ENCODE measurements at regions not wholly inside any gene's neighbourhood (a gene's known extent, or its start where the extent isn't known, plus 50 kb on each side); places are given as distances from the start of the nearest gene placed in this dataset.

DNA sequence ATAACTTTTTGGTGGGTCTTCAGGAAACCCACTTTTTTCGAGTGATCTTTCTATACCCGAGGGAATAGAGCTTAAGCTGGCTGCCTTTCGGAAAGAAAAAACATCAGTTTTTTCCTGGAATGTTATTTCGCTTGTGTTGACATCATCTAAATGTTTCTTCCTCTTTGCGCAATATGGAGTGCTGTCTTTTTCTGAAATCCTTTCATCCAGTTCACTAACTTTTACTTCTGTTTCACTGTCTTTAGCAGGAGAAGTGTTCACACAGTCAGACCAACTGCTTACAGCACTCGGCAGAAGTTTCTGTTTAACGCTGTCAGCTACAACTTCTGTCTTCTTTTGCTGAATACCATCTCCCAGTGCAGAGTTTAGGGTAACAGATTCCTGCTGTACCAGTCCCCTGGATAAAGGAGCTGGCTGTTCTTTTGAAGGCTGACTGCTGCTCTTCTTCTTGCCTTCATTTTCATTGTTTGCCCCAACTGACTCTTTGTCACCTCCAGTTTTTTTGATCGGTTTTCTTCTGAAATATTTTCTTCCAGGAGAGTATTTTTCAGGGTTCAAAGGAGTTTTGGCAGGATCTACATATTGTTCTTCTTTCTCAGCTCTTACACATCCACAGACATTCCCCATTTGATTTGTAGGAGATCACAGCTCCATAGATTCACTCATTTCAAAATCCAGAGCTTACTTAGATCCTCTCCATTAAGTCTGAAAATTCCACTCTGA, 50.0 kb upstream of the DST start:
- TF ChIP-seq GATA2 (IDR thresholded peaks at IDR 0.05; ENCODE audit: low read depth, low read length) (no peak), GATA3 (IDR thresholded peaks at IDR 0.05; ENCODE audit: low read depth, low read length) (no peak)
